HEK293 (cell line): ENCODE measurements at regions not wholly inside any gene's neighbourhood (a gene's known extent, or its start where the extent isn't known, plus 50 kb on each side); places are given as distances from the start of the nearest gene placed in this dataset.

Experiments used
- CTCF ChIA-PET: fragments of 350-600 bp; formaldehyde crosslinking; extraction: SDS; loops from one replicate; lab custom pipeline; 2021; ENCODE audit warnings: antibody characterized with exemption; lab: Yijun Ruan, JAX
- POLR2A ChIA-PET: fragments of 300-600 bp; formaldehyde crosslinking; extraction: SDS; loops from one replicate; lab custom pipeline; 2020; ENCODE audit warnings: antibody characterized with exemption, inconsistent platforms; lab: Yijun Ruan, JAX
- H3K27ac ChIP-seq: fragments of 200-500 bp; sonication (Bioruptor generic); 2 replicates; pipeline ENCODE4 v1.5.1; 2014; ENCODE audit warnings: low read depth, low read length, control low read depth, inconsistent platforms; ENCODE audit errors: extremely low read depth
- H3K36me3 ChIP-seq, 2 experiments: fragments of 200-500 bp in 1 of 2; sonication (Bioruptor generic) in 1 of 2; 1 replicate in 1 of 2; 2 replicates in 1 of 2; pipeline ENCODE4 v1.5.1; 2014 to 2017; ENCODE audit warnings: inconsistent platforms in 2 of 2, low read length in 2 of 2; ENCODE audit not compliant: control insufficient read depth in 2 of 2, insufficient read depth in 1 of 2
- H3K4me1 ChIP-seq: fragments of 200-500 bp; sonication (Bioruptor generic); 2 replicates; pipeline ENCODE4 v1.5.1; 2014; ENCODE audit warnings: mild to moderate bottlenecking, low read length, inconsistent platforms; ENCODE audit not compliant: control insufficient read depth, insufficient read depth
- H3K4me3 ChIP-seq: 2 replicates; pipeline ENCODE4 v1.5.1; 2011; ENCODE audit warnings: low read depth, mild to moderate bottlenecking, control low read depth, low read length, moderate library complexity
- H3K9me3 ChIP-seq: fragments of 200-500 bp; sonication (Bioruptor generic); 2 replicates; pipeline ENCODE4 v1.5.1; 2014; ENCODE audit warnings: low read depth, low read length, inconsistent platforms; ENCODE audit not compliant: control insufficient read depth, insufficient read depth
- BCL11A ChIP-seq: fragments of 450-650 bp; formaldehyde crosslinking; IDR thresholded peaks from 2 replicates; pipeline ENCODE4 v1.5.1; 2016; ENCODE audit warnings: low read depth, missing biosample characterization, missing genetic modification characterization
- HIC1 ChIP-seq: fragments of 450-650 bp; formaldehyde crosslinking; IDR thresholded peaks from 2 replicates; pipeline ENCODE4 v1.5.1; 2016; ENCODE audit warnings: missing biosample characterization, missing genetic modification characterization
- MZF1 ChIP-seq: fragments of 450-650 bp; formaldehyde crosslinking; IDR thresholded peaks from 2 replicates; pipeline ENCODE4 v1.5.1; 2017; ENCODE audit warnings: missing biosample characterization, missing genetic modification characterization, borderline replicate concordance
- PRDM10 ChIP-seq: fragments of 450-650 bp; formaldehyde crosslinking; IDR thresholded peaks from 2 replicates; pipeline ENCODE4 v1.5.1; 2016; ENCODE audit warnings: missing biosample characterization, missing genetic modification characterization
- REPIN1 ChIP-seq: fragments of 450-650 bp; formaldehyde crosslinking; IDR thresholded peaks from 2 replicates; pipeline ENCODE4 v1.5.1; 2017; ENCODE audit warnings: missing biosample characterization, missing genetic modification characterization, low read depth
- YY1 ChIP-seq: fragments of 450-650 bp; formaldehyde crosslinking; IDR thresholded peaks from 2 replicates; pipeline ENCODE4 v1.5.1; 2018; ENCODE audit warnings: missing biosample characterization, missing genetic modification characterization
- YY2 ChIP-seq: fragments of 450-650 bp; formaldehyde crosslinking; IDR thresholded peaks from 2 replicates; pipeline ENCODE4 v1.5.1; 2016; ENCODE audit warnings: missing biosample characterization, missing genetic modification characterization
- ZBTB7A ChIP-seq: fragments of 450-650 bp; formaldehyde crosslinking; IDR thresholded peaks from 2 replicates; pipeline ENCODE4 v1.5.1; 2016; ENCODE audit warnings: low read depth, missing biosample characterization, missing genetic modification characterization
- ZEB2 ChIP-seq: fragments of 450-650 bp; formaldehyde crosslinking; IDR thresholded peaks from 2 replicates; pipeline ENCODE4 v1.5.1; 2016; ENCODE audit warnings: missing biosample characterization, missing genetic modification characterization
- ZNF175 ChIP-seq: fragments of 450-650 bp; formaldehyde crosslinking; IDR thresholded peaks from 2 replicates; pipeline ENCODE4 v1.5.1; 2016; ENCODE audit warnings: missing biosample characterization, missing genetic modification characterization
- ZNF184 ChIP-seq: fragments of 450-650 bp; IDR thresholded peaks from 2 replicates; pipeline ENCODE4 v1.5.1; 2018; ENCODE audit warnings: missing biosample characterization, mild to moderate bottlenecking, missing genetic modification characterization
- ZNF23 ChIP-seq: fragments of 450-650 bp; formaldehyde crosslinking; IDR thresholded peaks from 2 replicates; pipeline ENCODE4 v1.5.1; 2016; ENCODE audit warnings: missing biosample characterization, missing genetic modification characterization, borderline replicate concordance
- ZNF239 ChIP-seq: fragments of 450-650 bp; formaldehyde crosslinking; IDR thresholded peaks from 2 replicates; pipeline ENCODE4 v1.5.1; 2016; ENCODE audit warnings: missing biosample characterization, missing genetic modification characterization
- ZNF324 ChIP-seq: fragments of 450-650 bp; formaldehyde crosslinking; IDR thresholded peaks from 2 replicates; pipeline ENCODE4 v1.5.1; 2016; ENCODE audit warnings: missing biosample characterization, missing genetic modification characterization
- ZNF423 ChIP-seq: fragments of 450-650 bp; formaldehyde crosslinking; IDR thresholded peaks from 2 replicates; pipeline ENCODE4 v1.5.1; 2016; ENCODE audit warnings: missing biosample characterization, missing genetic modification characterization
- ZSCAN16 ChIP-seq: fragments of 450-650 bp; formaldehyde crosslinking; IDR thresholded peaks from 2 replicates; pipeline ENCODE4 v1.5.1; 2016; ENCODE audit warnings: missing biosample characterization, missing genetic modification characterization
- ZSCAN18 ChIP-seq: fragments of 450-650 bp; formaldehyde crosslinking; IDR thresholded peaks from 2 replicates; pipeline ENCODE4 v1.5.1; 2016; ENCODE audit warnings: missing biosample characterization, missing genetic modification characterization
- ZSCAN23 ChIP-seq: fragments of 450-650 bp; formaldehyde crosslinking; IDR thresholded peaks from 2 replicates; pipeline ENCODE4 v1.5.1; 2016; ENCODE audit warnings: missing biosample characterization, missing genetic modification characterization
- ZSCAN4 ChIP-seq: fragments of 450-650 bp; formaldehyde crosslinking; IDR thresholded peaks from 2 replicates; pipeline ENCODE4 v1.5.1; 2017; ENCODE audit warnings: missing biosample characterization, missing genetic modification characterization

GRCh38 chr16:62967611-62968010 lies 931.4 kb upstream of the CDH8 start:
- Histone ChIP-seq H3K27ac (no peak overlapping the region), H3K4me3 (no peak overlapping the region), H3K4me1 (no peaks in the 10 kb centered on the region), H3K36me3 (no peaks in the 10 kb centered on the region), H3K9me3 (no peaks in the 10 kb centered on the region)
- CTCF ChIA-PET = interaction anchor here (0.6 kb wide), 1 partner anchor 78 kb away, joined by 3 read pairs; no protein-coding TSS in a partner anchor
- POLR2A ChIA-PET = no interaction called here
- TF ChIP-seq PRDM10 (no peak), ZEB2 (no peak), ZSCAN16 (tag by site-specific recombination) (no peak)

- no peaks in the 10 kb centered on the region for H3K36me3 ChIP-seq
- POLR2A ChIA-PET = no interaction called here
- no peak overlapping the region for H3K4me3 ChIP-seq
- TF ChIP-seq HIC1 (tag by site-specific recombination) = no peak
- TF ChIP-seq ZNF239 (tag by site-specific recombination) = no peak
- no peak for TF ChIP-seq YY1
- no peak for TF ChIP-seq ZNF324 (tag by site-specific recombination)
- TF ChIP-seq MZF1 (tag by site-specific recombination) = no peak
- no peak for TF ChIP-seq BCL11A (tag by site-specific recombination)
- TF ChIP-seq ZNF23 = no peak
- TF ChIP-seq ZSCAN23 (tag by site-specific recombination) = no peak
- no peak for TF ChIP-seq REPIN1
- TF ChIP-seq ZBTB7A = no peak
- TF ChIP-seq ZNF175 = no peak
- TF ChIP-seq ZNF184 (tag by site-specific recombination) = no peak
- no peak for TF ChIP-seq ZSCAN4 (tag by site-specific recombination)
- no peak for TF ChIP-seq ZSCAN18 (tag by site-specific recombination)
- no peak for TF ChIP-seq YY2 (tag by site-specific recombination)
- TF ChIP-seq ZNF423 (tag by site-specific recombination) = no peak
- no peak overlapping the region for H3K27ac ChIP-seq
- no peaks in the 10 kb centered on the region for H3K4me1 ChIP-seq
- no peaks in the 10 kb centered on the region for H3K9me3 ChIP-seq
- CTCF ChIA-PET = no interaction called here
Measured at GRCh38 chr16:62967163-62967562, 930.9 kb upstream of the CDH8 start.
